A549 (cell line): ENCODE measurements at regions not wholly inside any gene's neighbourhood (a gene's known extent, or its start where the extent isn't known, plus 50 kb on each side); places are given as distances from the start of the nearest gene placed in this dataset.

ENCODE experiments used
- EP300 ChIP-seq, 2 experiments: fragments of >200 bp; sonication (Bioruptor Twin); formaldehyde crosslinking; IDR thresholded peaks; 2 replicates in 1 of 2; 3 replicates in 1 of 2; pipeline ENCODE4 v1.6.1; 2016 to 2017
- FOSB ChIP-seq: fragments of 250-450 bp; sonication (Bioruptor Pico); IDR thresholded peaks from 2 replicates; pipeline ENCODE4 v1.5.0; 2020; ENCODE audit warnings: mild to moderate bottlenecking, moderate library complexity
- MYC ChIP-seq: IDR thresholded peaks from 2 replicates; pipeline ENCODE4 v1.6.1; 2012; ENCODE audit warnings: mild to moderate bottlenecking, inconsistent platforms, low read length, improper control_type of control experiment, borderline replicate concordance
- NR3C1 ChIP-seq: fragments of >200 bp; sonication (Bioruptor Twin); formaldehyde crosslinking; IDR thresholded peaks from 3 replicates; pipeline ENCODE4 v1.6.1; 2017
- POLR2A ChIP-seq: IDR thresholded peaks from 2 replicates; pipeline ENCODE4 v1.6.1; 2012; ENCODE audit warnings: mild to moderate bottlenecking, low read length
- RARB ChIP-seq: fragments of 250-450 bp; sonication (Bioruptor Pico); IDR thresholded peaks from 2 replicates; pipeline ENCODE4 v1.8.0; 2021; ENCODE audit warnings: mild to moderate bottlenecking, moderate library complexity
- SMC3 ChIP-seq: fragments of >200 bp; sonication (Bioruptor Twin); formaldehyde crosslinking; IDR thresholded peaks from 3 replicates; pipeline ENCODE4 v1.6.1; 2018; ENCODE audit warnings: inconsistent platforms
- TF ChIP-seq, protein P1 (sequence below): fragments of >200 bp; sonication (Bioruptor Twin); formaldehyde crosslinking; IDR thresholded peaks from 3 replicates; pipeline ENCODE4 v1.5.1; 2016
- TF ChIP-seq, protein P2 (sequence below): IDR thresholded peaks from 2 replicates; pipeline ENCODE4 v1.6.1; 2012
- TF ChIP-seq, protein P3 (sequence below): fragments of >200 bp; sonication (Bioruptor Twin); formaldehyde crosslinking; IDR thresholded peaks from 3 replicates; pipeline ENCODE4 v1.6.1; 2016
- TF ChIP-seq, protein P4 (sequence below): fragments of 200-600 bp; sonication (generic); IDR thresholded peaks from 2 replicates; pipeline ENCODE4 v1.6.1; 2016; ENCODE audit warnings: antibody characterized with exemption, mild to moderate bottlenecking, moderate library complexity
- TF ChIP-seq, protein P5 (sequence below): IDR thresholded peaks from 2 replicates; pipeline ENCODE4 v1.6.1; 2012; ENCODE audit warnings: low read depth, borderline replicate concordance

DNA sequence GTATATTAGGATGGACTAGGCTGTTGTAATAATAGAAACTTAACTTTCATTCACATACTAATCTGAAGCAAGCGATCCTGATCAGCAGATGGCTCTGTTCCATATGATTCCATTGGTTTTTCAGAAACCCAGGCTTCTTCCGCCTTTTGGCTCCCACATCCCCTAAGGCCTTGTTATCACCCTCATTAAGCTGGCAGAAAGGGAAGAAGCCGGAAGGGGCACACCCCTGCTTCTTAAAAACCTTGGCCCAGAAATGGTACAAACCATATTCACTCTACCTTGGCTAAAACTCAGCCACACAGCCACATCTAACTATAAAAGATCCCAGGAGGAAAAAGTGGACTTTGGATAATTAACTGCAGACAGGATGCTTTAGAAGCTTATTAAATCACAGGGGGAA lies 329.2 kb downstream of the PCNX1 start:
- TF ChIP-seq SMC3 (no peak), RARB (no peak), MYC (no peak), POLR2A (no peak), EP300 (IDR thresholded peaks at IDR 0.05) (no peak), FOSB (CRISPR knock-in tag) (no peak), NR3C1 (no peak)
- TF ChIP-seq, protein P1, sequence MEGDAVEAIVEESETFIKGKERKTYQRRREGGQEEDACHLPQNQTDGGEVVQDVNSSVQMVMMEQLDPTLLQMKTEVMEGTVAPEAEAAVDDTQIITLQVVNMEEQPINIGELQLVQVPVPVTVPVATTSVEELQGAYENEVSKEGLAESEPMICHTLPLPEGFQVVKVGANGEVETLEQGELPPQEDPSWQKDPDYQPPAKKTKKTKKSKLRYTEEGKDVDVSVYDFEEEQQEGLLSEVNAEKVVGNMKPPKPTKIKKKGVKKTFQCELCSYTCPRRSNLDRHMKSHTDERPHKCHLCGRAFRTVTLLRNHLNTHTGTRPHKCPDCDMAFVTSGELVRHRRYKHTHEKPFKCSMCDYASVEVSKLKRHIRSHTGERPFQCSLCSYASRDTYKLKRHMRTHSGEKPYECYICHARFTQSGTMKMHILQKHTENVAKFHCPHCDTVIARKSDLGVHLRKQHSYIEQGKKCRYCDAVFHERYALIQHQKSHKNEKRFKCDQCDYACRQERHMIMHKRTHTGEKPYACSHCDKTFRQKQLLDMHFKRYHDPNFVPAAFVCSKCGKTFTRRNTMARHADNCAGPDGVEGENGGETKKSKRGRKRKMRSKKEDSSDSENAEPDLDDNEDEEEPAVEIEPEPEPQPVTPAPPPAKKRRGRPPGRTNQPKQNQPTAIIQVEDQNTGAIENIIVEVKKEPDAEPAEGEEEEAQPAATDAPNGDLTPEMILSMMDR = no peak
- TF ChIP-seq, protein P2, sequence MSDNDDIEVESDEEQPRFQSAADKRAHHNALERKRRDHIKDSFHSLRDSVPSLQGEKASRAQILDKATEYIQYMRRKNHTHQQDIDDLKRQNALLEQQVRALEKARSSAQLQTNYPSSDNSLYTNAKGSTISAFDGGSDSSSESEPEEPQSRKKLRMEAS = no peak
- TF ChIP-seq, protein P3, sequence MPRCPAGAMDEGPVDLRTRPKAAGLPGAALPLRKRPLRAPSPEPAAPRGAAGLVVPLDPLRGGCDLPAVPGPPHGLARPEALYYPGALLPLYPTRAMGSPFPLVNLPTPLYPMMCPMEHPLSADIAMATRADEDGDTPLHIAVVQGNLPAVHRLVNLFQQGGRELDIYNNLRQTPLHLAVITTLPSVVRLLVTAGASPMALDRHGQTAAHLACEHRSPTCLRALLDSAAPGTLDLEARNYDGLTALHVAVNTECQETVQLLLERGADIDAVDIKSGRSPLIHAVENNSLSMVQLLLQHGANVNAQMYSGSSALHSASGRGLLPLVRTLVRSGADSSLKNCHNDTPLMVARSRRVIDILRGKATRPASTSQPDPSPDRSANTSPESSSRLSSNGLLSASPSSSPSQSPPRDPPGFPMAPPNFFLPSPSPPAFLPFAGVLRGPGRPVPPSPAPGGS = no peak
- TF ChIP-seq, protein P4, sequence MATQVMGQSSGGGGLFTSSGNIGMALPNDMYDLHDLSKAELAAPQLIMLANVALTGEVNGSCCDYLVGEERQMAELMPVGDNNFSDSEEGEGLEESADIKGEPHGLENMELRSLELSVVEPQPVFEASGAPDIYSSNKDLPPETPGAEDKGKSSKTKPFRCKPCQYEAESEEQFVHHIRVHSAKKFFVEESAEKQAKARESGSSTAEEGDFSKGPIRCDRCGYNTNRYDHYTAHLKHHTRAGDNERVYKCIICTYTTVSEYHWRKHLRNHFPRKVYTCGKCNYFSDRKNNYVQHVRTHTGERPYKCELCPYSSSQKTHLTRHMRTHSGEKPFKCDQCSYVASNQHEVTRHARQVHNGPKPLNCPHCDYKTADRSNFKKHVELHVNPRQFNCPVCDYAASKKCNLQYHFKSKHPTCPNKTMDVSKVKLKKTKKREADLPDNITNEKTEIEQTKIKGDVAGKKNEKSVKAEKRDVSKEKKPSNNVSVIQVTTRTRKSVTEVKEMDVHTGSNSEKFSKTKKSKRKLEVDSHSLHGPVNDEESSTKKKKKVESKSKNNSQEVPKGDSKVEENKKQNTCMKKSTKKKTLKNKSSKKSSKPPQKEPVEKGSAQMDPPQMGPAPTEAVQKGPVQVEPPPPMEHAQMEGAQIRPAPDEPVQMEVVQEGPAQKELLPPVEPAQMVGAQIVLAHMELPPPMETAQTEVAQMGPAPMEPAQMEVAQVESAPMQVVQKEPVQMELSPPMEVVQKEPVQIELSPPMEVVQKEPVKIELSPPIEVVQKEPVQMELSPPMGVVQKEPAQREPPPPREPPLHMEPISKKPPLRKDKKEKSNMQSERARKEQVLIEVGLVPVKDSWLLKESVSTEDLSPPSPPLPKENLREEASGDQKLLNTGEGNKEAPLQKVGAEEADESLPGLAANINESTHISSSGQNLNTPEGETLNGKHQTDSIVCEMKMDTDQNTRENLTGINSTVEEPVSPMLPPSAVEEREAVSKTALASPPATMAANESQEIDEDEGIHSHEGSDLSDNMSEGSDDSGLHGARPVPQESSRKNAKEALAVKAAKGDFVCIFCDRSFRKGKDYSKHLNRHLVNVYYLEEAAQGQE = no peak
- TF ChIP-seq, protein P5, sequence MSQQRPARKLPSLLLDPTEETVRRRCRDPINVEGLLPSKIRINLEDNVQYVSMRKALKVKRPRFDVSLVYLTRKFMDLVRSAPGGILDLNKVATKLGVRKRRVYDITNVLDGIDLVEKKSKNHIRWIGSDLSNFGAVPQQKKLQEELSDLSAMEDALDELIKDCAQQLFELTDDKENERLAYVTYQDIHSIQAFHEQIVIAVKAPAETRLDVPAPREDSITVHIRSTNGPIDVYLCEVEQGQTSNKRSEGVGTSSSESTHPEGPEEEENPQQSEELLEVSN = no peak
